ENCODE measurements at regions not wholly inside any gene's neighbourhood (a gene's known extent, or its start where the extent isn't known, plus 50 kb on each side); places are given as distances from the start of the nearest gene placed in this dataset.

- no peaks in the 10 kb centered on the region for H4K20me1 ChIP-seq (ENCODE audit: insufficient read depth)
- H3K9me2 ChIP-seq (ENCODE audit: insufficient read depth): no peaks in the 10 kb centered on the region
- ChIA-PET CTCF (no interaction called here), POLR2A (ENCODE audit: unreplicated experiment) (no interaction called here)
- intact Hi-C loops (cut with micrococcal nuclease; ENCODE audit: unreplicated experiment): no loop called here
- H2AFZ ChIP-seq: no peak overlapping the region
- no peaks in the 10 kb centered on the region; the same call in 1 of the 2 replicates for H3K9me3 ChIP-seq (ENCODE audit: insufficient read depth, low read depth)
- TF ChIP-seq CTCF (conservative IDR thresholded peaks at IDR 0.05) (no peak), EZH2 (IDR thresholded peaks at IDR 0.05; ENCODE audit: low read depth) (no peak)
- H3K36me3 ChIP-seq (ENCODE audit: low read depth): no peaks in the 10 kb centered on the region
- no peak overlapping the region for H3K4me3 ChIP-seq
- no TSS peak for BruUV-seq (replicated peaks)
- H3K27ac ChIP-seq: no peak overlapping the region
- H3K79me2 ChIP-seq (ENCODE audit: low read depth): no peaks in the 10 kb centered on the region
- no peaks in the 10 kb centered on the region for H3K27me3 ChIP-seq (ENCODE audit: insufficient read depth, low read depth)
- H3F3A ChIP-seq (ENCODE audit: insufficient read depth, low read depth): no peaks in the 10 kb centered on the region
- DNase-seq: no peak
- H3K4me1 ChIP-seq (replicated peaks; ENCODE audit: insufficient read depth): no peaks in the 10 kb centered on the region
- no peak overlapping the region for H3K4me2 ChIP-seq
Measured at GRCh38 chr2:18136881-18137475, 258.5 kb downstream of the KCNS3 start.

- Histone ChIP-seq H3K9me3 (ENCODE audit: insufficient read depth, low read depth) (no peaks in the 10 kb centered on the region; the same call in 1 of the 2 replicates), H3K4me1 (replicated peaks; ENCODE audit: insufficient read depth) (no peaks in the 10 kb centered on the region), H3K9me2 (ENCODE audit: insufficient read depth) (no peaks in the 10 kb centered on the region), H3K4me2 (no peak overlapping the region), H3K4me3 (no peak overlapping the region), H3F3A (ENCODE audit: insufficient read depth, low read depth) (no peaks in the 10 kb centered on the region), H2AFZ (no peak overlapping the region), H3K27ac (no peak overlapping the region), H3K36me3 (ENCODE audit: low read depth) (no peaks in the 10 kb centered on the region), H3K27me3 (ENCODE audit: insufficient read depth, low read depth) (no peaks in the 10 kb centered on the region), H4K20me1 (ENCODE audit: insufficient read depth) (no peaks in the 10 kb centered on the region), H3K79me2 (ENCODE audit: low read depth) (no peaks in the 10 kb centered on the region)
- POLR2A ChIA-PET (ENCODE audit: unreplicated experiment): no interaction called here
- no peak for DNase-seq
- no TSS peak for BruUV-seq (replicated peaks)
- CTCF ChIA-PET: no interaction called here
- TF ChIP-seq CTCF (conservative IDR thresholded peaks at IDR 0.05) (no peak), EZH2 (IDR thresholded peaks at IDR 0.05; ENCODE audit: low read depth) (no peak)
- intact Hi-C loops (cut with micrococcal nuclease; ENCODE audit: unreplicated experiment): no loop called here
Measured at GRCh38 chr2:18133310-18133709, 254.8 kb downstream of the KCNS3 start.

- CTCF ChIA-PET: no interaction called here
Measured at GRCh38 chr2:18132697-18133096, 254.2 kb downstream of the KCNS3 start.

More at GRCh38 chr2:18132697-18133096, 254.2 kb downstream of the KCNS3 start:
- TF ChIP-seq CTCF (conservative IDR thresholded peaks at IDR 0.05) (no peak), EZH2 (IDR thresholded peaks at IDR 0.05; ENCODE audit: low read depth) (no peak)
- no TSS peak for BruUV-seq (replicated peaks)
- intact Hi-C loops (cut with micrococcal nuclease; ENCODE audit: unreplicated experiment): no loop called here
- Histone ChIP-seq H3K4me1 (replicated peaks; ENCODE audit: insufficient read depth) (no peaks in the 10 kb centered on the region), H2AFZ (no peak overlapping the region), H3K4me3 (no peak overlapping the region), H3K4me2 (no peak overlapping the region), H3F3A (ENCODE audit: insufficient read depth, low read depth) (no peaks in the 10 kb centered on the region), H3K9me2 (ENCODE audit: insufficient read depth) (no peaks in the 10 kb centered on the region), H3K27ac (no peak overlapping the region), H3K36me3 (ENCODE audit: low read depth) (no peaks in the 10 kb centered on the region), H3K79me2 (ENCODE audit: low read depth) (no peaks in the 10 kb centered on the region), H3K9me3 (ENCODE audit: insufficient read depth, low read depth) (no peaks in the 10 kb centered on the region; the same call in 1 of the 2 replicates), H3K27me3 (ENCODE audit: insufficient read depth, low read depth) (no peaks in the 10 kb centered on the region), H4K20me1 (ENCODE audit: insufficient read depth) (no peaks in the 10 kb centered on the region)
- POLR2A ChIA-PET (ENCODE audit: unreplicated experiment): no interaction called here
- no peak for DNase-seq

Data from PC-9 (cell line).